HEK293 (cell line): ENCODE measurements at regions not wholly inside any gene's neighbourhood (a gene's known extent, or its start where the extent isn't known, plus 50 kb on each side); places are given as distances from the start of the nearest gene placed in this dataset.

Source experiments
- BCL11A ChIP-seq: fragments of 450-650 bp; formaldehyde crosslinking; IDR thresholded peaks from 2 replicates; pipeline ENCODE4 v1.5.1; 2016; ENCODE audit warnings: low read depth, missing biosample characterization, missing genetic modification characterization
- MEIS1 ChIP-seq: sonication (generic); formaldehyde crosslinking; IDR thresholded peaks from 2 replicates; pipeline ENCODE4 v1.8.1; 2022; ENCODE audit warnings: missing genetic modification reagents, mild to moderate bottlenecking, borderline replicate concordance
- ZNF311 ChIP-seq: fragments of 450-650 bp; formaldehyde crosslinking; IDR thresholded peaks from 2 replicates; pipeline ENCODE4 v1.5.1; 2017; ENCODE audit warnings: missing biosample characterization, missing genetic modification characterization, borderline replicate concordance
- ZNF423 ChIP-seq: fragments of 450-650 bp; formaldehyde crosslinking; IDR thresholded peaks from 2 replicates; pipeline ENCODE4 v1.5.1; 2016; ENCODE audit warnings: missing biosample characterization, missing genetic modification characterization
- ZSCAN30 ChIP-seq: fragments of 450-650 bp; IDR thresholded peaks from 2 replicates; pipeline ENCODE4 v1.5.1; 2018; ENCODE audit warnings: missing biosample characterization, mild to moderate bottlenecking, missing genetic modification characterization, moderate library complexity
- TF ChIP-seq, protein P1 (sequence below): sonication (generic); formaldehyde crosslinking; IDR thresholded peaks from 2 replicates; pipeline ENCODE4 v1.8.1; 2022; ENCODE audit warnings: mild to moderate bottlenecking, moderate library complexity, missing genetic modification reagents

DNA sequence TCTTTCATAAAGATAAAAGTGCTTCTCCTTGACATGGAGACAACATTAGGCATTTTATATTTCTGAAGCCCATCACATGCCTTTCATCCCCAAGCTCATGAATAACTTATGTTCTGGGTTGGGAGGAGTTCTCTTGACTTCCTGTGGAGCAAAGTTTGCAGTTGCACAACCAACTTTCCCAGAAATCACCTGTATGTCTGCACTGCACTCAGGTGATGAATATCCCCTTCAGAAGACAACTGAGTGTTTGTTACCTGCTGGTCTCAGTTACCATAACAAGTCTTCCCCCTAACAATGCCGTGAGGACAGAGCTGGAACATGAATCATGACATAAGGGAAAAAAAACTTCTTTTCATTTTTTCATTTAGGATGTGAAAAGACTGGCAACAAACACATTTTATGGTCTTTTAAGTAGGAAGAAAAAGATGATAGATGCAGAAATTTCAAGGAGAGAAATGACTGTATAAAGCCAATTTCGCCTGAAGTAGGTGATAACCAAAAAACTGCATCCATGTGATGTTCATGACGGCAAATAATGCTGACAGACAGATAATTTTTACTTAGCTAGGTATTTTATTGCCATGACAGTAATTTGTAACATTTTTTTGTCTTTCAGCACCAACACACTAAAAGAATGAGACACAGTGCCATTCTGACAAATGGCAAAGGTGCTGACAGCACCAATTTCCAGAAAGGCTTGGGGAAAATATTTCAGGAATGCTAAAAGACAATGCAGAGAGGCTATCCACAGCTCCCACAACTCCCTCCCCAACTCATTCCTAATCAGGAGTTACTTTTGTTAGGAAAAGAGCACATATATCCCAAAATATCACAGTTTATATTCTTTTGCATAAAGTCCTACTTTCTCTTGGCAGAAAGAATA is 656.3 kb downstream of the PRELID2 start:
- TF ChIP-seq ZNF311 (tag by site-specific recombination) = no peak
- TF ChIP-seq, protein P1, sequence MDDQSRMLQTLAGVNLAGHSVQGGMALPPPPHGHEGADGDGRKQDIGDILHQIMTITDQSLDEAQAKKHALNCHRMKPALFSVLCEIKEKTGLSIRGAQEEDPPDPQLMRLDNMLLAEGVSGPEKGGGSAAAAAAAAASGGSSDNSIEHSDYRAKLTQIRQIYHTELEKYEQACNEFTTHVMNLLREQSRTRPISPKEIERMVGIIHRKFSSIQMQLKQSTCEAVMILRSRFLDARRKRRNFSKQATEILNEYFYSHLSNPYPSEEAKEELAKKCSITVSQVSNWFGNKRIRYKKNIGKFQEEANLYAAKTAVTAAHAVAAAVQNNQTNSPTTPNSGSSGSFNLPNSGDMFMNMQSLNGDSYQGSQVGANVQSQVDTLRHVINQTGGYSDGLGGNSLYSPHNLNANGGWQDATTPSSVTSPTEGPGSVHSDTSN (CRISPR knock-in tag) = no peak
- TF ChIP-seq ZNF423 (tag by site-specific recombination) = no peak
- TF ChIP-seq BCL11A (tag by site-specific recombination) = no peak
- no peak for TF ChIP-seq ZSCAN30 (tag by site-specific recombination)
- TF ChIP-seq MEIS1 (CRISPR knock-in tag) = no peak
